NCI-H2107 treated with DMSO at 0.1 percent for 48 hours (cell line): ENCODE measurements at regions not wholly inside any gene's neighbourhood (a gene's known extent, or its start where the extent isn't known, plus 50 kb on each side); places are given as distances from the start of the nearest gene placed in this dataset.
A peak's percentile ranks its signal among the peaks of the same experiment; 100 is the strongest.

Experiments
- DNase-seq: peaks from one replicate; lab custom pipeline; 2025; ENCODE audit not compliant: unreplicated experiment; lab: John Stamatoyannopoulos, UW

DNA sequence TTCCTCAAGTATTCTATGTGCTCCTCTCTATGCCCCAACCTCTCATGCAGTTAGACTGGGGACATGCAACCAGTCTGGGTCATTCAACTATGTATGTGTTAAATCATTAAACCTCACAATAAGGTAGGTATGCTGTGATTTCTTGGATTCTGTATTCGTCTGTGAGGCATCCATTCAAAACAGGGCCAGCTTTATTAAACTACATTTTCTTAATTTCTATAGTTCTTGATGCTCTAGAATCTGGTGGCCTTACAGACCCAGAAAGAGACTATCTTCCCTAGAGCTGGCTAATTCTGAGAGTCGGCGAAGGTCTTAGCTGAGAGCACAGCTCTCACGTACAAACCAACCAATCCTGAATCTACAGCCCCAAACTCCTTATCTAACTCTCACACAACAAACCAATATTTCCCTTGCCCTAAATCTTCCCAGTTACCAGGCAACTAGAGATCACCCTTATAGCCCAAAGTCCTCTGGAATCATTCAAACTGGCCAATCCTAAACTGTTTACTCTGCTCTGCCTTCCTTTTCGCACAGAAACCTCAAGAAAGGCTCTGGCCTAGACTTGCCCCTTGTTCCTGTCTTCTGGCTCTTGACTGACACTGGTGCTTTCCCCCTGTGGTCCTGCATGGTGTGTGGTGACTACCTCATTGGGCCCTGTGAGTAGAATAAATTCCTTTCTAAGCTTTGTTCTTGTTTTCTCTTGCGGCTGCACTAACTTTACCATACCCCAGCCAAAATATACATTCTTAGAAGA, 203.5 kb upstream of the TET2 start:
- no peak for DNase-seq

DNA sequence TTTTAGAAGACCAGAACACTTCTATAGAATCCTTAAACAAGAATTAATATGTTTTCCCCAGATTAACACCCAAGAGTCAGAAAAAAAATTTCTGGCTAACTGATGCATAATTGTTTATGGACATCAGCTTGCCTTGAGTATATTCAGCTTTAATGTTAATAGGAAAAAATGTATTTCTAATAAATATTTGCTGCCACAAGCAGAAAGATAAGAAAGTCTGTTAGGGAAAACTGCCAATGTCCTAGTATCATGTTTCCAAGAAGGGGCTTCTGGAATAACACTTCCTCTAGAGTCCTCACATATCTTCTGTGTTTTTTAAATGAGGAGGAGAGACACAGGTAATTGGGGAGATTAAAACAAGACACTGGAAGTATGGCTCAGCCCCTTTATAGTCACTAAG, 202.1 kb upstream of the TET2 start:
- DNase-seq, result no peak

DNA sequence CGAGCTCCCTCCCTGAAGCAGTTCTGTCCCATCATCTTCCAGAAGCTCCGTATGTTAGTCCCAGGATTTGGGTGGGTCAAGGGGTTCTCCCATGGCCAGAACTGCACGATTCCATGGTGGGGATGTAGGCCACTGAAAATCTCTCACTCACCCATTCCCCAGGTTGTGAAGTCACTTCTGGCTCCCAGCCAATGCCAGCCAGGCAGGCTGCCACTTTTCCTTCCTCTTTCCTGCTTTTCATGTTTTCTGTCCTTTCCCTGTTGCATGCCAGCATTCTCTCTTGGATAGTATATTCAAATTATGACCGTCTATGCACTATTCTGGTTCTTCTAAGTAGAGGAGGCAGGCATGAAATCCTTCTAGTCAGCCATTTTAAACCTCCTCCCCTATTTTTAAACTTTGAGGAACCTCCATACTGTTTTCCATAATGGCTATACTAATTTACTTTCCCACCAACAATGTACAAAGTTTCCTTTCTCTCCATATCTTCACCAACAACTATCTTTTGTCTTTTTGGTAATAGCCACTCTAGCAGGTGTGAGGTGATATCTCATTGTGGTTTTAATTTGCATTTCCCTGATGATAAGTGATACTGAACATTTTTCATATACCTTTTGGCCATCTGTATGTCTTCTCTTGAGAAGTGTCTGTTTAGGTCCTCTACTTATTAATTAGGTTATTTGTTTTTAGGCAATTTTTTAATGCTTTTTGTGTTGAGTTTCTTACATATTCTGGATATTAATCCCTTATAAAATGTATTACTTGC, 182.1 kb upstream of the TET2 start:
- no peak for DNase-seq

DNA sequence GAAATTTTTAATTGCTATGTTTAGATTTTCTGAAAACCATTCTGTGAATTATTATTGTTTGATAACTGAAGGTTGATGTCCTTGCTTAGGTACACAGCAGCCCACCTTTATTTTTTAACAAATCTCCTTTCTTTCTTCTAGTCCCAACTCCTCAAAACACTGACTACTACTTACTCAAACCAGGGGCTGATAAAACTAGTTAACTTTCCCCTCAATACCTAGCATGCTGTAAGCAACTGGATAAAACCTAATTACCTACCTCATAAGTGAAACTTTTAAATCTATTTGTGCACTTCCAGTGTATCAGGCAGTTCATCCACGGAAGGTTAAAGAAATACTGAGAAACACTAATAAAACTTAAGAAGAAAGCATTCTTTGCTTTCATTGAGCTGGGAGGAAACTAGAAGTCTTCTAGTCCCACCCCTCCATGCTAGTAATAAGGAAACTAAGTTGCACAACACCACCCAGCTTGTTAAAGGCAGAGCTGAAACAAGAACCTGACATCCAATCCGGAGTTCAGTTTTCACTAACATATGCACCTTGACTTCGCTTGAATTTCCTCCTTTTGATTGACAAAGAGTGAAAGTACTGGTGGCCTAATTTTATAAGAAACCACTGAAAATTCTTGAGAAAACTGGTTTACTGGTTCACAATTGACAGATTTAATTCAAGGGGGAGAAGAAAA, 180.2 kb upstream of the TET2 start:
- no peak for DNase-seq

DNA sequence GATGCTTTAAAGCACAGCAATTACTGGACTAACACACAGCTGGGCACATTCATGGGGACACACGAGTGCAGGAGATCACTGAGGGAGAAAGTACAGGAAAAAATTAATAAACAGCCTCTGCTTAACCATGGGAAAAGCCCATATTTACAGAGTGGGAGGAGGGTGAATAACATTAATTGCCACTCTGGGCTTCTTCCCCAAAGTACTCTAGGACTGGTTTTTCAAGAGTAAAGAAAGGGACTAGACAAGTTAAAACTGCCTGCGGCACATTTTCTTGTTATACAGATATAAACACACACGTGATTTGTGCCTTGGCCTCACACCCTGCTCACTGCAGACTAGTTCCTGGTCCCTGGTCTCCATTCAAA, 179.7 kb upstream of the TET2 start:
- no peak for DNase-seq

DNA sequence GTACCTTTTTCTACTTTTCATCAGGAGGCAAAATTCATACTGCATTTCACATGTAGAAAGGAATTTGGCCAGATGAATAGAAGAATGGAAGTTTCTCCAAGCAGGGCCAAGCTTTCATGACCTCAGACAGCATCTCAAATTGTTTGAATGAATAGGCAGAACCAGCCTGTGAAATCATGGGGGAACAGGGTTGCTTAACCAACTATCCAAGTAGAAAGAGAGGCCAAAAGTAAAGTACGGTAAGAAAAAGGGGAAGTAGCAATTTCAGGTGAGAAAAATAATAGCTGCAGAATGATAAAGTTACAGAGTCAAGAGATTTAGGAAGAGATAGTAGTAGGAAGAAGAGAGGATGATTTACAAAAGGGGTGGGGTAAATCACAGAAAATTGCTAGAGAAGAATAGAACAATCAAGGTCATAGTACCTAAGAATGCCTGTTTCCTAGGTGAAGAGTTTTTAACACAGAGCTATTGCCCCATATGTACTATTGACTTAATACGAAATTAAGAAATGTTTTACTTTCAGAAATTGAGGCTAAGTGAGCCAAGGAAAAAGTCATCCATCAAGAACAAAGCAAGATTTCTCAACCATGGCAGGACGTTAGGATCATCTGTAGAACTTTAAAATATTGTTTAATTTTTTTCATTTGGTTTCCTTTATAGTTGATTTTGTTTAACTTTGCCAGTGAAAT, 177.1 kb upstream of the TET2 start:
- DNase-seq, result no peak

DNA sequence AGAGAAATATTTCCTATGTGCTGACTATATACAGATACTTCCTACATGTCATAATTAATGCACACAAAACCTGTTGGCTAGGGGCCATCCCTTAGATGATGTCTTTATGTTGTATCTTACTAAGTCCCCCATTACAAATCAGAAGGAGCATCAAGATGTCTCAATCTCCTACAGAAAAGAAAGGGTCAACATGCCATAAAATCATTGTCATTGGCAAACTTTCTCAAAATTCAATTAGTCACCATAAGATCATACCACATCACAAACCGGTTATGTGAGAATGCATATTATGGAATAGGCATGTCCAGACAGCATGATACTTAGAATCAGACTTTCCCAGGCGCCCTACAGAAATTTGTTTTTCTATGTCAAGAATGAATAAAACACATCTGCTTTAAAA, 175.2 kb upstream of the TET2 start:
- DNase-seq, result no peak

DNA sequence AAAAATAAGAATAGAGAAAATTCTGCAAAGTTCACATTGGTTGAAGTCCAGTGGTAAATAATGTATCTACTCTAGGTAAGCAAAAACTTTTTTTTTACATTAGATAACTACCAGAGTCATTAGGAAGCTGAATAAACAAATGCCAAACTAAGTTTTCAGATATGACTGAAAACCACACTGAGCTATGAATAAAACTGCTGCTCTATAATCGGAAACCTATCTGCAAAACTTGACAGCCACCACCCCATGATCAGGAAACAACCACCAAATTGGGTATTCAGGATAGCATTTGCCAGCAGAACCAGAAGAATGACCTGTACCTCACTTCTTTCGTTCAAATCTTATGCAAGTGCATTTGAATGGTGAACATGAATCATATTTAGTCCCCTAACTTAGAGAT, 173.0 kb upstream of the TET2 start:
- no peak for DNase-seq

DNA sequence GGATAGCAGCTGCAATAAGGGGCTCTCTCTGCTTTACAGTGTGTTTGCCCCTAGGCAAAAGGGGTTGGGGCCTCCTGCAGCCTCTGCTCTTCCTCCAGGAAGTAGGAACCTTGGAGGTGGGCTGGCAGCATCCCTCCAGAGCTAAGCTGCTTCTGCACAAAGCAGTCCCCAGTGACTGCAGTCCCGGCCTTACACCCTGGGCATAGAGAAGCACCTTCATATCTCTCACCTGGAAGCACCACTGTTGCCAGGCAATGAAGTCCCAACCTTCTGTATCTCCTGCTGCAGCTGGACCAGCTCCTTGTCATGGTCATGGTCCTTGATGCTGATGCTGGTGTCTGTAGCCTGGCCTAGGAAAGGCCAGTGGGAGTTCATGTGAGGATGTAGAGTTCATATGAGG, 171.1 kb upstream of the TET2 start:
- DNase-seq, result no peak

DNA sequence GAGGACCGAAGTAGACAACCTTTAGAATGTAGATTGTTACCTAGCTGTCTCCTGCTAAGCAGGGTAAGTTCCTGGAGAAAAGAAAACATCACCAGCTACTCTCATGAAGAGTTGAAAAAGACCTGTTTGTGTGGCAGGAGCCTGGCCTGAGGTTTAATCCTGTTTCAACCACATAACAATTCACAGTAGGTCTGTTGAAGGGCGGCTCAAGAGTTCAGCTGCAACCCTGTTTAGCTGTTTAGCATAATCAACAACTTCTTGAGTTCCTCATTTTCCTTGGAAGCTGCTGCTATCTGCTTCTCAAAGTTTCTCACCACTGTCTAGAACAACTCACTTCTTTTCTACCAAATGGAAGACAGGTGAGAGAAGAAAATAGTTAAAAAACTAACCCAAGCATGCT, 170.4 kb upstream of the TET2 start:
- no peak for DNase-seq

DNA sequence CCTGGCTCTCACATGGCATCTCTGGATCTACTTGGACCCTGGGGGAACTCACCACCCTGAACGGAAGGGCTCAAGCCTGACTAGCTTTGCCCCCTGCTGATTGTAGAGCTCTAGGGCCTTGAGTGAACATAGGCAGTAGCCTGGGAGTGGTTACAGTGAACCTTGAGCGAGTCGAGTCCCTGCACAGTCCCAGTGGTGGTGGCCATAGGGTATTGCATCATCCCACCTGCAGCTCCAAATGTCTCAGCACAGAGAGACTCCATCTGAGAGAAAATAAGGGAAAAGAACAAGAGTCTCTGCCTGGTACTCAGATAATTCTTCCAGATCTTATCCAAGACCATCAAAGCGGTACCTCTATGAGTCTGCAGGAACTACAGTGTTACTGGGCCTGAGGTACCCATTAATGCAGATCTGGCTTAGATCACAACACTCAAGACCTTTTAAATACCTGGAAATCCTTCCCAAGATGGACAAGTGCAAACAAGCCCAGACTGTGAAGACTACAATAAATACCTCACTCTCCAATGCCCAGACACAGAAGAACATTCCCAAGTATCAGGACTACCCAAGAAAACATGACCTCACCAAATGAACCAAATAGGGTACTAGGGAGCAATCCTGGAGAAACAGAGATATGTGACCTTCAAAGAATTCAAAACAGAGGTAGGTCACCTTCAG, 167.5 kb upstream of the TET2 start:
- DNase-seq, result no peak

DNA sequence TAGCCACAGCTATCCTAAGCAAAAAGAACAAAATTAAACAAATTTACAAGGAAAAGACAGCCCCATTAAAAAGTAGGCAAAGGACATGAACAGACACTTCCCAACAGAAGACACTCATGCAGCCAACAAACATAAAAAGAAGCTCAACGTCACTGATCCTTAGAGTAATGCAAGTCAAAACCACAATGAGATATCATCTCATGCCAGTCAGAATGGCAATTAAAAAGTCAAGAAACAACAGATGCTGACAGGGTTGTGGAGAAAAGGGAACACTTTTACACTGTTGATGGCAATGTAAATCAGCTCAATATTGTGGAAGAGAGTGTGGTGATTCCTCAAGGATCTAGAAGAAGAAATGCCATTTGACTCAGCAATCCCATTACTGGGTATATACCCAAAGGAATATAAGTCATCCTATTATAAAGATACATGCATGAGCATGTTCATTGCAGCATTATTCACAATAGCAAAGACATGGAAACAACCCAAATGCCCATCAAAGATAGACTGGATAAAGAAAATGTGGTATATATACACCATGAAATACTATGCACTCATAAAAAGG, 163.0 kb upstream of the TET2 start:
- no peak for DNase-seq

DNA sequence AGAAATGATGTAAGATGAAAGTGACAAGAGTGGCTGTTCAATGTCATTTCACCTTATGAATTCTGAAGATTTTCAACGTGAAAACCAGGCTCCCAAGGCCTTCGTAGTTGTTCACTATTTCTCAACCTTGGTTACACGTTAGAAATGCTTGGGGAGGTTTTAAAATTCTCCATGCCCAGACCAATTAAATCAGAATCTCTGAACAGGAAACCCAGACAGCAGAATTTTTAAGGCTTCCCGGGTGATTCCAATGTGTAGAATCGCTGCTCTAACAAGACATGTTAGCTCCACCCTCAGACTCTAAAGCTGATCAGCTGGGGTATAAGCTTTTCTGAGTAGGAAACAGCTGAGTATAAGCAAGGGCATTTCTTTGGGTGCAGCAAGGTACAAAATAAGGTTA, 160.4 kb upstream of the TET2 start:
- no peak for DNase-seq

DNA sequence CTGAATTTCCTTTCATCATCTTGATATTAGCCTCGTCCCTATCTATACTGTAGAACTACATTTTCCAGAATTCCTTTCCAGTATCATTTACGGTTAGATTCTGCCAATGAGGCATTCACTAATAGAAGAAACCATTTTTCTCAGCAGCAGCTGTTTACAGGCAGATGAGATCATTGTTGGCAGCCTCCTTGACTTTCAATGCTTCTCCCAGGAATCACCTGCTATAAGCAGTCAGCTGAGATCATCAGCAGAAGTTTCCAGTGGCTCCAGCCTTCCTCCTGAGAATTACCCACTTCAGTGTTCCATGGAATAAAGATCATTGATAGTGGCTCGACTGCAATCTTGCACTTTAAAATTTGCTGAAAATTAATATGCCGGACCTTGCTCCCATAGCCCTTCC, 157.3 kb upstream of the TET2 start:
- peak; percentile 50 for DNase-seq

DNA sequence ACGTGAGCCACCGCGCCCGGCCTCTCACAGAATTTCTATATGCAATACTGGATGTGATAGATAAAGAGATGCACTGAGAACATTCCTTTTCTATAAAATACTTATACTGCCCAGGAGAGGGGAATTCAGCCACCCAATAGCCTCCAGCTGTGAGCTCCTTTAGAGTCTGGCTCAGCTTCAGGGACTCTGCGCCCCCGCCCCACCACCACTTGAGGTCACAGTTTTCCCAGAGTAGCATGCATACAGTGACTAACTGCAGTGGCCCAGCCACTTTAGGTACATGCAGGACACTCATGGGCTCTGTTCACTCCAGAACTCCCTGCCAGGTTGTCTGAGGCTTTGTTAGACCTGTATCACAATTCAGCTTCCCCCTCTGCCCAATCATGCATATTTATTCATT, 144.4 kb upstream of the TET2 start:
- no peak for DNase-seq

DNA sequence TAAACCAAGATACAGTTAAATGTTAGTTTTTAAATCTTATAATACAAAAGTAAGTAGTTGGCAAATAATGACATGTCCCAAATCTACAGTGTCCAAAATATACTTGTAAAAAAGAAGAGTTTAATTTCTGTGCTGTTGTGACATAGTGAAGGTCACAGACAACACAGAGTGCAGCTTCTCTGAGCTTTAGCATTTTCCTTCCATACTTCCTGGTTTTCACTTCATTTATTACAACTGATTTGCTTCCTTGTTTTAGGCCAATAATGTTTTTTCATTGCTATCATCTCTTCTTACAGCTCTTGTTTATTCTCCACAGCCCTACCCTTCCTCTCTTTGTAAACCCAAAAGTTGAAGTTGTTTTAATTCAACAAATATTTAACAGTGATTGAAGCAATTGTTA, 132.4 kb upstream of the TET2 start:
- DNase-seq, result no peak

DNA sequence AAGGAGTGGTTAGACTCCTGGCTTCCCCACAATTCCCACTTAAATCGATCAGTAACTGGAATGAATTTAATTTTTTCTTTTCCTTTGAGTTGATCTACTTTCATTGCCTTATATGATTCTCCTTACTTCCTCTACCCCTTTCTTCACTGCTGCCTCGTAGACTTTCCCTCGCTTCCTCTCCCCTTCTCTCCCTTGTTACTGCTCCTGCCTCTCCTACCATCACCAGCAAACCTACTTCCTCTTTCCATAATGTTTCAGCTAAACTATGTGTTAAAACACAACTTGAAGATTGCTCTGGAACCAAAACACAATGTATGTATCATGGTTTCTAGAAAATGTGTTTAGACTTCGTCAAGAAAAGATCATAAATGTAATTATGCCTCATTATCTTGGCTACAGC, 132.0 kb upstream of the TET2 start:
- no peak for DNase-seq

DNA sequence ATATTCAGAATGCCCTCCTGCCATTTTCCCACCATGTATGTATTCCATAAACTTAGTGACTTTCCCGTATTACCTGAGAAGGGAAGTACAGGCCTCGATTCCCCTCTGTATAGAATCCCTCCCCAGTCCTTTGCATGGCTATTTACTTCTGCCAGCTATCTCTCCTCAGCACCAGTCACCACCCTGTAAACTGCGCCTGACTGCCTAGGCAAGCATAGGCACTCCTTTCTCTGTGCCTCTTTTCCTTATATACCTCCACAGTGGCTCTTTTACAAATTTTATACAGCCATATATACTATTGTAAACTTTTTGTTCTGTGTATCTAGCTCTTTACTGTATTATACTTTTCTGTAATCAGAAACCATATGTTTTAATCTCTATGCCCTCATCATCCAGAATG, 130.9 kb upstream of the TET2 start:
- DNase-seq, result no peak

DNA sequence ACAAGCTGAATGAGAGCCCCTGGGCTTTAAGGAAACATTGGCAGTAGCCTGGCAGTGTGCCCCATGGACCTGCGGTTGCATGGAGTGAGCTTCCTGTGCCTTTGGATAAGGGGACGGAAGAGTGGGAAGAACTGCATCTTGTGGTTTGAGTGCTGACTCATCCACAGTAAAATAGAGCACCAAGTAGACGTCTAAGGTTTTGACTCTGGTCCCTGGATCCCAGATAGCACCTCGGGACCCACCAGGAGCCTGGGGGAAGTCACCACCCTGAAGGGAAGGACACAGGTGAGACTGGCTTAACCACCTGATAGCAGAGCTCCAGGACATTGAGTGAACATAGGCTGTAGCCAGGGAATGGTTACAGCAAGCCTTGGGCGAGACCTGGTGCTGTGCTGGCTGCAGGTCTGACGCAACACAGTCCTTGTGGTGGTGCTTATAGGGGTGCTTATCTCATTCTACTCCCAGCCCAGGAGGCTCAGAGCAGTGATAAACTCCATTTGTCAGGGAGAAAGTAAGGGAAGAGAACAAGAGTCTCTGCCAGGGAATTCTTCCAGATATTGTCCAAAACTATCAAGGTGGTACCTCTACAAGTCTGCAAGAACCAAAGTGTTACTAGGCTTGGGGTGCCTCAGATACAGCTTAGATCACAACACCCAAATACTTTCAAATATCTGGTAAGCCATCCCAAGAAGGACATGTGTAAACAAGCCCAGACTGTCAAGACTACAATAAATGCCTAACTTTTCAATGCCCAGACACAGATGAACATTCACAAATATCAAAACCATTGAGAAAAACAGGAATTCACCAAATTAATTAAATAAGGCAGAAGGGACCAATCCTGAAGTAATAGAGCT, 123.6 kb upstream of the TET2 start:
- no peak for DNase-seq

DNA sequence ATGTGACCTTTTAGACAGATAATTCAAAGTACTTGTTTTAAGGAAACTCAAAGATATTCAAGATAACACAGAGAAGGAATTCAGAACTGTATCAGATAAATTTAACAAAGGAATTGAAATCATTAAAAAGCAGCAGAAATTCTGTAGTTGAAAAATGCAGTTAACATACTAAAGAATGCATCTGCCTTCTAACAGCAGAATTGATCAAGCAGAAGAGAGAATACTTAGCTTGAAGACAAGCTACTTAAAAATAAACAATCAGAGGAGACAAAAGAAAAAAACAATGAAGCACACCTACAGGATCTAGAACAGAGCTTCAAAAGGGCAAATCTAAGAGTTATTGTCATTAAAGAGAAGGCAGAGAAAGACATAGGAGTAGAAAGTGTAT, 123.0 kb upstream of the TET2 start:
- no peak for DNase-seq
